H1 (cell line): ENCODE measurements at regions not wholly inside any gene's neighbourhood (a gene's known extent, or its start where the extent isn't known, plus 50 kb on each side); places are given as distances from the start of the nearest gene placed in this dataset.

Source experiments
- CTCF ChIA-PET: fragments of 300-600 bp; sonication (Branson Sonifier 250); formaldehyde crosslinking; loops from one replicate; lab custom pipeline; 2021; ENCODE audit not compliant: partially characterized antibody; lab: Charles Lee
- POLR2A ChIA-PET: fragments of 300-600 bp; sonication (Branson Sonifier 250); formaldehyde crosslinking; loops from one replicate; lab custom pipeline; 2021; ENCODE audit warnings: inconsistent platforms; ENCODE audit not compliant: partially characterized antibody; lab: Charles Lee
- DNase-seq, 2 experiments: peaks; one replicate each; pipeline versions ENCODE4 v3.0.0 to v3.0.0-alpha.2; 2010 to 2022; ENCODE audit warnings: low spot score in 2 of 2, low read depth in 1 of 2, mixed read lengths in 1 of 2
- FAIRE-seq: peaks from 2 replicates; lab custom pipeline; 2011; peaks lifted over from hg19 to GRCh38; lab: Jason Lieb, UNC
- H2AFZ ChIP-seq: 2 replicates; pipeline ENCODE4 v1.8.1; 2012; ENCODE audit warnings: low read length, inconsistent platforms
- H2AK5ac ChIP-seq: 2 replicates; pipeline ENCODE4 v1.6.1; 2013; ENCODE audit warnings: low read depth, low read length
- H2BK120ac ChIP-seq: replicated peaks from 2 replicates; pipeline ENCODE3; 2013; ENCODE audit warnings: low read depth, low read length, inconsistent platforms
- H2BK12ac ChIP-seq: 2 replicates; pipeline ENCODE4 v1.6.1; 2013; ENCODE audit warnings: low read depth, low read length
- H2BK15ac ChIP-seq: 2 replicates; pipeline ENCODE4 v1.6.1; 2013; ENCODE audit warnings: low read length
- H2BK20ac ChIP-seq: 2 replicates; pipeline ENCODE4 v1.6.1; 2013; ENCODE audit warnings: low read length
- H2BK5ac ChIP-seq: 2 replicates; pipeline ENCODE4 v1.6.1; 2013; ENCODE audit warnings: low read depth, low read length
- H3K14ac ChIP-seq: 2 replicates; pipeline ENCODE4 v1.6.1; 2013; ENCODE audit warnings: inconsistent platforms; ENCODE audit not compliant: insufficient read length
- H3K18ac ChIP-seq: 2 replicates; pipeline ENCODE4 v1.6.1; 2013; ENCODE audit warnings: low read length; ENCODE audit errors: extremely low read depth
- H3K23ac ChIP-seq: 2 replicates; pipeline ENCODE4 v1.6.1; 2013; ENCODE audit warnings: inconsistent platforms; ENCODE audit not compliant: insufficient read length
- H3K23me2 ChIP-seq: 2 replicates; pipeline ENCODE4 v1.6.1; 2013; ENCODE audit warnings: low read depth, low read length
- H3K27ac ChIP-seq: 2 replicates; pipeline ENCODE4 v1.6.1; 2011; ENCODE audit warnings: low read depth, low read length, inconsistent platforms
- H3K27me3 ChIP-seq, 4 experiments: replicated peaks in 1 of 4; 1 replicate in 1 of 4; 2 replicates in 3 of 4; pipeline versions ENCODE4 v1.6.1 to v1.8.1; 2011 to 2013; ENCODE audit warnings: low read length in 3 of 4, mild to moderate bottlenecking in 3 of 4, inconsistent platforms in 2 of 4, mixed read lengths in 2 of 4, moderate library complexity in 1 of 4; ENCODE audit not compliant: control insufficient read depth in 3 of 4, insufficient read depth in 3 of 4; ENCODE audit errors: extremely low read depth in 1 of 4
- H3K36me3 ChIP-seq, 4 experiments: 2 replicates each; pipeline versions ENCODE4 v1.6.1 to v1.8.1; 2011 to 2013; ENCODE audit warnings: mild to moderate bottlenecking in 4 of 4, low read length in 3 of 4, moderate library complexity in 2 of 4, control low read depth in 1 of 4, inconsistent platforms in 1 of 4; ENCODE audit not compliant: insufficient read depth in 4 of 4, control insufficient read depth in 2 of 4
- H3K4ac ChIP-seq: replicated peaks from 2 replicates; pipeline ENCODE3; 2013; ENCODE audit warnings: low read length, low read depth, mixed read lengths, inconsistent platforms; ENCODE audit not compliant: insufficient read length
- H3K4me1 ChIP-seq, 4 experiments: replicated peaks in 1 of 4; 1 replicate in 1 of 4; 2 replicates in 3 of 4; pipeline versions ENCODE4 v1.6.1 to v1.8.1; 2011 to 2013; ENCODE audit warnings: low read length in 3 of 4, inconsistent platforms in 2 of 4, mixed read lengths in 1 of 4; ENCODE audit not compliant: insufficient read depth in 4 of 4, control insufficient read depth in 3 of 4
- H3K4me2 ChIP-seq, 2 experiments: 2 replicates each; pipeline versions ENCODE4 v1.6.1 to v1.8.1; 2011 to 2013; ENCODE audit warnings: low read depth in 2 of 2, low read length in 2 of 2, control low read depth in 1 of 2, inconsistent platforms in 1 of 2, mild to moderate bottlenecking in 1 of 2; ENCODE audit not compliant: insufficient read depth in 1 of 2
- H3K4me3 ChIP-seq, 4 experiments: fragments of 200-600, 300-600 bp in 1 of 4; sonication (generic), shearing (Covaris generic), sonication (Bioruptor Twin) in 1 of 4; 2 replicates each; pipeline versions ENCODE4 v1.5.1 to v1.8.1; 2011 to 2016; ENCODE audit warnings: low read length in 4 of 4, low read depth in 3 of 4, control low read depth in 2 of 4, inconsistent platforms in 2 of 4, mild to moderate bottlenecking in 2 of 4, mixed read lengths in 1 of 4, moderate library complexity in 1 of 4; ENCODE audit not compliant: insufficient read depth in 2 of 4; ENCODE audit errors: extremely low read depth in 1 of 4
- H3K56ac ChIP-seq: replicated peaks from 2 replicates; pipeline ENCODE3; 2013; ENCODE audit warnings: low read depth, mild to moderate bottlenecking, mixed read lengths, low read length, inconsistent platforms; ENCODE audit not compliant: insufficient read length
- H3K79me1 ChIP-seq: 2 replicates; pipeline ENCODE4 v1.6.1; 2013; ENCODE audit warnings: low read depth, low read length, control low read depth
- H3K79me2 ChIP-seq, 2 experiments: 2 replicates each; pipeline versions ENCODE4 v1.6.1 to v1.8.1; 2012 to 2013; ENCODE audit warnings: low read length in 2 of 2, mild to moderate bottlenecking in 2 of 2, inconsistent platforms in 1 of 2; ENCODE audit not compliant: insufficient read depth in 2 of 2, control insufficient read depth in 1 of 2
- H3K9ac ChIP-seq, 4 experiments: replicated peaks in 1 of 4; 1 replicate in 1 of 4; 2 replicates in 3 of 4; pipeline versions ENCODE4 v1.6.1 to v1.8.1; 2011 to 2013; ENCODE audit warnings: low read depth in 3 of 4, low read length in 3 of 4, control low read depth in 2 of 4, mild to moderate bottlenecking in 2 of 4, moderate library complexity in 2 of 4, inconsistent platforms in 1 of 4; ENCODE audit errors: extremely low read depth in 1 of 4
- H3K9me3 ChIP-seq, 2 experiments: 2 replicates each; pipeline versions ENCODE4 v1.6.1 to v1.8.1; 2012 to 2013; ENCODE audit warnings: mild to moderate bottlenecking in 2 of 2, moderate library complexity in 2 of 2, control low read depth in 1 of 2, inconsistent platforms in 1 of 2, low read depth in 1 of 2, low read length in 1 of 2, mixed read lengths in 1 of 2; ENCODE audit not compliant: insufficient read depth in 2 of 2
- H4K20me1 ChIP-seq, 2 experiments: replicated peaks in 1 of 2; 2 replicates each; pipeline versions ENCODE3 to v1.8.1; 2011 to 2013; ENCODE audit warnings: inconsistent platforms in 2 of 2, low read length in 2 of 2, mild to moderate bottlenecking in 1 of 2; ENCODE audit not compliant: insufficient read depth in 2 of 2, control insufficient read depth in 1 of 2
- H4K5ac ChIP-seq: 2 replicates; pipeline ENCODE4 v1.6.1; 2013; ENCODE audit warnings: low read length, low read depth, mixed read lengths, inconsistent platforms; ENCODE audit not compliant: insufficient read length
- H4K8ac ChIP-seq: 2 replicates; pipeline ENCODE4 v1.8.0; 2013; ENCODE audit warnings: mild to moderate bottlenecking, moderate library complexity, low read length, inconsistent platforms; ENCODE audit not compliant: insufficient read depth; ENCODE audit errors: extremely low read depth
- H4K91ac ChIP-seq: replicated peaks from 2 replicates; pipeline ENCODE3; 2013; ENCODE audit warnings: low read length, mixed read lengths, inconsistent platforms; ENCODE audit not compliant: insufficient read length
- CBX5 ChIP-seq: fragments of 300-800, 300-1000 bp; sonication (generic); IDR thresholded peaks from 2 replicates; pipeline ENCODE4 v1.7.1; 2016; ENCODE audit warnings: antibody characterized with exemption, low read length, low read depth
- JUND ChIP-seq: IDR thresholded peaks from 2 replicates; pipeline ENCODE4 v1.6.1; 2011; ENCODE audit warnings: mild to moderate bottlenecking, improper control_type of control experiment, low read length
- PHF8 ChIP-seq: fragments of 200-600 bp; sonication (generic); conservative IDR thresholded peaks from 2 replicates; pipeline ENCODE4 v1.7.1; 2012; ENCODE audit warnings: low read depth, mild to moderate bottlenecking, inconsistent platforms, low read length, moderate library complexity
- POLR2AphosphoS5 ChIP-seq: IDR thresholded peaks from 2 replicates; pipeline ENCODE4 v1.6.1; 2011; ENCODE audit warnings: low read depth, low read length
- RBBP5 ChIP-seq: IDR thresholded peaks from 2 replicates; pipeline ENCODE4 v1.7.1; 2012; ENCODE audit warnings: low read depth, mild to moderate bottlenecking, inconsistent platforms, low read length, moderate library complexity, borderline replicate concordance
- SAP30 ChIP-seq: fragments of 300-600 bp; sonication (generic); IDR thresholded peaks from 2 replicates; pipeline ENCODE4 v1.7.1; 2012; ENCODE audit warnings: low read length, moderate library complexity, mild to moderate bottlenecking, inconsistent platforms; ENCODE audit not compliant: insufficient read depth, insufficient replicate concordance
- SIX5 ChIP-seq: IDR thresholded peaks from 2 replicates; pipeline ENCODE4 v1.6.1; 2011; ENCODE audit warnings: mild to moderate bottlenecking, low read depth, low read length
- SP4 ChIP-seq: IDR thresholded peaks from 2 replicates; pipeline ENCODE4 v1.6.1; 2012; ENCODE audit warnings: low read length, inconsistent platforms
- ZNF274 ChIP-seq: IDR thresholded peaks from 2 replicates; pipeline ENCODE4 v1.7.0; 2012; ENCODE audit warnings: low read length, borderline replicate concordance; ENCODE audit errors: extremely low read depth
- WGBS, 2 experiments: shearing (Covaris generic) in 1 of 2; methylation state at CpG; one replicate each; pipeline versions ENCODE4 v1.1.6 to v1.1.7; 2013 to 2015; ENCODE audit warnings: low lambda C conversion rate in 2 of 2, mixed read lengths in 2 of 2, inconsistent platforms in 1 of 2, low coverage in 1 of 2, missing lambda C conversion rate in 1 of 2; ENCODE audit not compliant: insufficient replicate concordance in 2 of 2, insufficient coverage in 1 of 2, insufficient read length in 1 of 2; ENCODE audit errors: extremely low coverage in 1 of 2, missing lambda C conversion rate in 1 of 2; 5-methylcytosine and 5-hydroxymethylcytosine counted together

DNA sequence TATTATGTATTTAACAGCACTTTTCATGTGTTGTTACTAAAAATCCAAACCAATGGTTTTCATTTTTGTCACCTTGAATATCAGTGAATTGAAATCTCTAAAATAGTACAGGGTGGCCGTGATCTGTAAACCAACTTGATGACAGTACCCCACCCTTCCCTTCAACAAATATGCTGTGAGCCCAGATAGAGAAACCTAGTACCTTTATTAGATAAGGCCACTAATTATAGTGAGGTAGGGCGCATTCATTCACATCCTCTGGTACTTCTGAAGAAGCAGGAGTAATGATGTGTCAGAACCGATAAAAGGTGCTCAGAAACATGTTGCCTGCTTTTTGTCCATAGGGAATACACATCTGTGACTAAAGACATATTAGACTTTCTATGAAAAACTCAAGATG lies 409.5 kb downstream of the GJA1 start:
- H3K79me1 ChIP-seq: no peaks in the 10 kb centered on the region
- no peaks in the 10 kb centered on the region for H4K20me1 ChIP-seq
- no peak overlapping the region for H3K18ac ChIP-seq
- H3K27me3 ChIP-seq: no peaks in the 10 kb centered on the region
- no peak overlapping the region for H2AFZ ChIP-seq
- no peak overlapping the region for H3K23ac ChIP-seq
- no peak overlapping the region for H2BK120ac ChIP-seq
- no peak overlapping the region for H4K91ac ChIP-seq
- H3K27ac ChIP-seq: no peak overlapping the region
- WGBS, 2 experiments: 93% methylated on average over 3 of the region's 3 CpGs; no CpG with 5 or more reads in 1 of the 2 experiments
- H3K56ac ChIP-seq: no peak overlapping the region
- no peak overlapping the region for H2BK12ac ChIP-seq
- no peak overlapping the region for H2BK15ac ChIP-seq
- no peak overlapping the region for H4K5ac ChIP-seq
- H4K8ac ChIP-seq: no peak overlapping the region
- H2BK5ac ChIP-seq: no peak overlapping the region
- no peak overlapping the region for H3K14ac ChIP-seq
- H3K4me3 ChIP-seq: no peak overlapping the region
- peaks cover 0 to 4% (median 1%) of the 10 kb centered on the region in 4 experiments; a peak in 2 of 7 replicates for H3K4me1 ChIP-seq
- no peak for FAIRE-seq
- H3K36me3 ChIP-seq: no peaks in the 10 kb centered on the region
- no peak for DNase-seq
- no peaks in the 10 kb centered on the region for H3K23me2 ChIP-seq
- H3K4ac ChIP-seq: no peak overlapping the region
- H3K9me3 ChIP-seq: no peaks in the 10 kb centered on the region
- H3K4me2 ChIP-seq: no peak overlapping the region
- no peak overlapping the region for H2AK5ac ChIP-seq
- no peak overlapping the region for H2BK20ac ChIP-seq
- H3K9ac ChIP-seq: no peak overlapping the region
- ChIA-PET CTCF (no interaction called here), POLR2A (no interaction called here)
- TF ChIP-seq RBBP5 (no peak), SP4 (no peak), JUND (no peak), ZNF274 (no peak), POLR2AphosphoS5 (no peak), PHF8 (no peak), SAP30 (no peak), CBX5 (no peak), SIX5 (no peak)
- H3K79me2 ChIP-seq: no peaks in the 10 kb centered on the region
